OCI-LY1 (cell line): ENCODE measurements at regions not wholly inside any gene's neighbourhood (a gene's known extent, or its start where the extent isn't known, plus 50 kb on each side); places are given as distances from the start of the nearest gene placed in this dataset.

Source experiments
- H2AFZ ChIP-seq: fragments of 200-600 bp; sonication (generic), shearing (Covaris generic); 2 replicates; pipeline ENCODE4 v1.6.0; 2014; ENCODE audit warnings: antibody characterized with exemption, mild to moderate bottlenecking, low read length
- H3F3A ChIP-seq: fragments of 200-600 bp; sonication (generic), shearing (Covaris generic); 2 replicates; pipeline ENCODE4 v1.6.0; 2014; ENCODE audit warnings: mild to moderate bottlenecking, antibody characterized with exemption, low read length, moderate library complexity; ENCODE audit not compliant: insufficient read depth
- H3K27ac ChIP-seq: fragments of 200-600 bp; sonication (generic); 2 replicates; pipeline ENCODE4 v1.5.1; 2014; ENCODE audit warnings: low read length, mixed run types, mild to moderate bottlenecking, low read depth; ENCODE audit not compliant: poor library complexity, severe bottlenecking
- H3K27me3 ChIP-seq: fragments of 200-600 bp; sonication (generic); 2 replicates; pipeline ENCODE4 v1.6.0; 2014; ENCODE audit warnings: antibody characterized with exemption, mild to moderate bottlenecking, low read length, moderate library complexity; ENCODE audit not compliant: insufficient read depth
- H3K36me3 ChIP-seq: fragments of 200-600 bp; sonication (generic); 2 replicates; pipeline ENCODE4 v1.6.1; 2014; ENCODE audit warnings: mild to moderate bottlenecking, antibody characterized with exemption, low read length, moderate library complexity, mixed read lengths; ENCODE audit not compliant: insufficient read depth
- H3K4me1 ChIP-seq: fragments of 200-600 bp; sonication (generic); 2 replicates; pipeline ENCODE4 v1.5.1; 2014; ENCODE audit warnings: mild to moderate bottlenecking, low read length, moderate library complexity; ENCODE audit not compliant: insufficient read depth, severe bottlenecking
- H3K4me2 ChIP-seq: fragments of 200-600 bp; sonication (generic), shearing (Covaris generic); 2 replicates; pipeline ENCODE4 v1.6.1; 2014; ENCODE audit warnings: low read length
- H3K4me3 ChIP-seq: fragments of 200-600 bp; sonication (generic); 2 replicates; pipeline ENCODE4 v1.5.1; 2014; ENCODE audit warnings: low read length, low read depth, mild to moderate bottlenecking, mixed read lengths; ENCODE audit not compliant: poor library complexity, severe bottlenecking
- H3K79me2 ChIP-seq: fragments of 200-600 bp; shearing (Covaris generic); 2 replicates; pipeline ENCODE4 v1.6.1; 2016; ENCODE audit warnings: mixed run types, low read length, mixed read lengths; ENCODE audit not compliant: insufficient read depth
- H3K9ac ChIP-seq: fragments of 200-600 bp; sonication (generic), shearing (Covaris generic); 2 replicates; pipeline ENCODE4 v1.6.1; 2014; ENCODE audit warnings: mild to moderate bottlenecking, low read length, mixed read lengths
- H3K9me2 ChIP-seq: fragments of 200-600 bp; sonication (generic), shearing (Covaris generic); 2 replicates; pipeline ENCODE4 v1.6.1; 2014; ENCODE audit warnings: low read depth, mild to moderate bottlenecking, low read length, mixed read lengths
- H3K9me3 ChIP-seq: fragments of 200-600 bp; shearing (Covaris generic); 2 replicates; pipeline ENCODE4 v1.6.1; 2014; ENCODE audit warnings: low read length, mixed read lengths
- H4K20me1 ChIP-seq: fragments of 200-600 bp; sonication (generic), shearing (Covaris generic); 2 replicates; pipeline ENCODE4 v1.6.0; 2016; ENCODE audit warnings: mild to moderate bottlenecking, low read length; ENCODE audit not compliant: insufficient read depth
- CTCF ChIP-seq: fragments of 200-600 bp; sonication (generic), shearing (Covaris generic); IDR thresholded peaks from 2 replicates; pipeline ENCODE4 v1.5.1; 2017; ENCODE audit warnings: mild to moderate bottlenecking, antibody characterized with exemption, low read length, moderate library complexity, mixed read lengths
- EZH2 ChIP-seq: fragments of 200-600 bp; sonication (generic), shearing (Covaris generic); IDR thresholded peaks from 2 replicates; pipeline ENCODE4 v1.8.0; 2017; ENCODE audit warnings: borderline replicate concordance, mixed run types, mild to moderate bottlenecking, antibody characterized with exemption, low read length, moderate library complexity, mixed read lengths

- TF ChIP-seq CTCF, result no peak
- TF ChIP-seq EZH2, result no peak
- no peak overlapping the region for H2AFZ ChIP-seq
- no peak overlapping the region for H3K4me2 ChIP-seq
- no peaks in the 10 kb centered on the region for H3K9me2 ChIP-seq
- H3K9ac ChIP-seq, result no peak overlapping the region
- H3K9me3 ChIP-seq, result no peaks in the 10 kb centered on the region
- no peak overlapping the region for H3K4me3 ChIP-seq
- H3K4me1 ChIP-seq, result no peaks in the 10 kb centered on the region
- H3K79me2 ChIP-seq, result no peaks in the 10 kb centered on the region
- no peaks in the 10 kb centered on the region for H3K27me3 ChIP-seq
- H3K36me3 ChIP-seq, result no peaks in the 10 kb centered on the region
- no peak overlapping the region for H3K27ac ChIP-seq
- H3F3A ChIP-seq, result no peaks in the 10 kb centered on the region
- no peaks in the 10 kb centered on the region for H4K20me1 ChIP-seq
Measured at GRCh38 chr7:88395715-88396114, 89.0 kb upstream of the STEAP4 start.

GRCh38 chr7:88391247-88391646, 84.6 kb upstream of the STEAP4 start:
- H3F3A ChIP-seq, result no peaks in the 10 kb centered on the region
- no peaks in the 10 kb centered on the region for H3K27me3 ChIP-seq
- no peak for TF ChIP-seq EZH2
- no peak for TF ChIP-seq CTCF
- no peaks in the 10 kb centered on the region for H3K9me3 ChIP-seq
- no peak overlapping the region for H3K27ac ChIP-seq
- no peak overlapping the region for H2AFZ ChIP-seq
- no peaks in the 10 kb centered on the region for H3K79me2 ChIP-seq
- H3K9ac ChIP-seq, result no peak overlapping the region
- no peak overlapping the region for H3K4me2 ChIP-seq
- H3K4me3 ChIP-seq, result no peak overlapping the region
- no peaks in the 10 kb centered on the region for H4K20me1 ChIP-seq
- no peaks in the 10 kb centered on the region for H3K9me2 ChIP-seq
- no peaks in the 10 kb centered on the region for H3K4me1 ChIP-seq
- H3K36me3 ChIP-seq, result no peaks in the 10 kb centered on the region

- no peaks in the 10 kb centered on the region for H3K9me3 ChIP-seq
- H3K27me3 ChIP-seq, result no peaks in the 10 kb centered on the region
- H4K20me1 ChIP-seq, result no peaks in the 10 kb centered on the region
- H3K9ac ChIP-seq, result no peak overlapping the region
- no peak for TF ChIP-seq EZH2
- TF ChIP-seq CTCF, result no peak
- H3K4me3 ChIP-seq, result no peak overlapping the region
- H3K79me2 ChIP-seq, result no peaks in the 10 kb centered on the region
- no peaks in the 10 kb centered on the region for H3K4me1 ChIP-seq
- no peaks in the 10 kb centered on the region for H3F3A ChIP-seq
- no peaks in the 10 kb centered on the region for H3K36me3 ChIP-seq
- no peaks in the 10 kb centered on the region for H3K9me2 ChIP-seq
- no peak overlapping the region for H2AFZ ChIP-seq
- no peak overlapping the region for H3K27ac ChIP-seq
- no peak overlapping the region for H3K4me2 ChIP-seq
Measured at GRCh38 chr7:88387368-88387767, 80.7 kb upstream of the STEAP4 start.
